ENCODE measurements at regions not wholly inside any gene's neighbourhood (a gene's known extent, or its start where the extent isn't known, plus 50 kb on each side); places are given as distances from the start of the nearest gene placed in this dataset.

- TF ChIP-seq POLR2A (IDR thresholded peaks at IDR 0.05) (no peak), POLR2AphosphoS5 (IDR thresholded peaks at IDR 0.05) (no peak), CTCF (IDR thresholded peaks at IDR 0.05 in 8 of 11, conservative IDR thresholded peaks at IDR 0.05 in 3 of 11) (no peak)
Observed at GRCh38 chr3:73148206-73148605, 86.7 kb downstream of the EBLN2 start.
